ENCODE measurements at regions not wholly inside any gene's neighbourhood (a gene's known extent, or its start where the extent isn't known, plus 50 kb on each side); places are given as distances from the start of the nearest gene placed in this dataset.

DNA sequence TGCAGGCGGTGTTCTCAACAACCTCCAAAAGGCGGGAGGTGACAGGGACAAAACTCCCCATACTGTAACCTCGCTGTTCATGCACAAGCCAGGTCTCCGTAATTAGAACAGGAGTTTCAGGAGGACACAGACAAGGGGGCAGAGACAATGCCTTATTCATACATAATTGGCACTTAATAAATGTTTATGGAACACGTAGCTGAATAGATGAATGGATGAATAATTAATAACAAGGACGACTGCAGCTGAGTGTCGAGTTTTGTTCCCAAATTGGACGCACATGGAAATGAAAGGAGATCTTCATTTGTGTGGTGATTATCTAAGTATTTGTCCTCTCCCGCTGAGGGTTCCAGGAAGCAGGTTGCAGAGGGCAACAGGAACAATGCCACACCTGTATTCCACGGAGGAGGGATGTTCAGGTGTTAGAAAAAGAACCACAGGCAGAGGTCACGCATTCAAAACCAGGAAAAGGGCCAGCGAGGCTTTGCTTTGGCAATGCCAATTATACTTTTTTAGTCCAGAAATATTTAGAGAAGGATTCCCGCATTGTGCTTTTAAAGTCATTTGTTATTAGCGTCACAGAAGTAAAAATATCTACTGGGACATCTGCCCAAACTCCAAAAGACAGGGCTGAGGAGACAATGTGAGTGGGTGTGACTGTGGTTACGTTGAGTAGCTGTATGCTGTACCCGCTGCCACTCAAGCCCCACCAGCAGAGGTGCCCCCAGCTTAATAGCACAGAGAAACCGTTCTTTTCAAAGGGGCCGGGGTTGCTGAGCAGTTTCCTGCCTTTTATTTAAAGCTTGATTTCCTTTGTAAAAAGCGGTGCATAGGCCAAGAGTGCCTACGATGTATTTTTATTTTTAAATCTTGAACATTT is 123.3 kb downstream of the PXDC1 start (continued):
- no peak for TF ChIP-seq EZH2 (IDR thresholded peaks at IDR 0.05; ENCODE audit: low read depth, unreplicated experiment)
- TF ChIP-seq, protein P1, sequence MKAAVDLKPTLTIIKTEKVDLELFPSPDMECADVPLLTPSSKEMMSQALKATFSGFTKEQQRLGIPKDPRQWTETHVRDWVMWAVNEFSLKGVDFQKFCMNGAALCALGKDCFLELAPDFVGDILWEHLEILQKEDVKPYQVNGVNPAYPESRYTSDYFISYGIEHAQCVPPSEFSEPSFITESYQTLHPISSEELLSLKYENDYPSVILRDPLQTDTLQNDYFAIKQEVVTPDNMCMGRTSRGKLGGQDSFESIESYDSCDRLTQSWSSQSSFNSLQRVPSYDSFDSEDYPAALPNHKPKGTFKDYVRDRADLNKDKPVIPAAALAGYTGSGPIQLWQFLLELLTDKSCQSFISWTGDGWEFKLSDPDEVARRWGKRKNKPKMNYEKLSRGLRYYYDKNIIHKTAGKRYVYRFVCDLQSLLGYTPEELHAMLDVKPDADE (IDR thresholded peaks at IDR 0.05), result no peak
- no peak for TF ChIP-seq JUNB (IDR thresholded peaks at IDR 0.05; ENCODE audit: unreplicated experiment)
- TF ChIP-seq, protein P2, sequence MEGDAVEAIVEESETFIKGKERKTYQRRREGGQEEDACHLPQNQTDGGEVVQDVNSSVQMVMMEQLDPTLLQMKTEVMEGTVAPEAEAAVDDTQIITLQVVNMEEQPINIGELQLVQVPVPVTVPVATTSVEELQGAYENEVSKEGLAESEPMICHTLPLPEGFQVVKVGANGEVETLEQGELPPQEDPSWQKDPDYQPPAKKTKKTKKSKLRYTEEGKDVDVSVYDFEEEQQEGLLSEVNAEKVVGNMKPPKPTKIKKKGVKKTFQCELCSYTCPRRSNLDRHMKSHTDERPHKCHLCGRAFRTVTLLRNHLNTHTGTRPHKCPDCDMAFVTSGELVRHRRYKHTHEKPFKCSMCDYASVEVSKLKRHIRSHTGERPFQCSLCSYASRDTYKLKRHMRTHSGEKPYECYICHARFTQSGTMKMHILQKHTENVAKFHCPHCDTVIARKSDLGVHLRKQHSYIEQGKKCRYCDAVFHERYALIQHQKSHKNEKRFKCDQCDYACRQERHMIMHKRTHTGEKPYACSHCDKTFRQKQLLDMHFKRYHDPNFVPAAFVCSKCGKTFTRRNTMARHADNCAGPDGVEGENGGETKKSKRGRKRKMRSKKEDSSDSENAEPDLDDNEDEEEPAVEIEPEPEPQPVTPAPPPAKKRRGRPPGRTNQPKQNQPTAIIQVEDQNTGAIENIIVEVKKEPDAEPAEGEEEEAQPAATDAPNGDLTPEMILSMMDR (conservative IDR thresholded peaks at IDR 0.05; ENCODE audit: low read depth in 2 of 2), result no peak
- no peak for TF ChIP-seq ZNF331 (CRISPR knock-in tag; IDR thresholded peaks at IDR 0.05; ENCODE audit: low read depth)
- TF ChIP-seq, protein P3, sequence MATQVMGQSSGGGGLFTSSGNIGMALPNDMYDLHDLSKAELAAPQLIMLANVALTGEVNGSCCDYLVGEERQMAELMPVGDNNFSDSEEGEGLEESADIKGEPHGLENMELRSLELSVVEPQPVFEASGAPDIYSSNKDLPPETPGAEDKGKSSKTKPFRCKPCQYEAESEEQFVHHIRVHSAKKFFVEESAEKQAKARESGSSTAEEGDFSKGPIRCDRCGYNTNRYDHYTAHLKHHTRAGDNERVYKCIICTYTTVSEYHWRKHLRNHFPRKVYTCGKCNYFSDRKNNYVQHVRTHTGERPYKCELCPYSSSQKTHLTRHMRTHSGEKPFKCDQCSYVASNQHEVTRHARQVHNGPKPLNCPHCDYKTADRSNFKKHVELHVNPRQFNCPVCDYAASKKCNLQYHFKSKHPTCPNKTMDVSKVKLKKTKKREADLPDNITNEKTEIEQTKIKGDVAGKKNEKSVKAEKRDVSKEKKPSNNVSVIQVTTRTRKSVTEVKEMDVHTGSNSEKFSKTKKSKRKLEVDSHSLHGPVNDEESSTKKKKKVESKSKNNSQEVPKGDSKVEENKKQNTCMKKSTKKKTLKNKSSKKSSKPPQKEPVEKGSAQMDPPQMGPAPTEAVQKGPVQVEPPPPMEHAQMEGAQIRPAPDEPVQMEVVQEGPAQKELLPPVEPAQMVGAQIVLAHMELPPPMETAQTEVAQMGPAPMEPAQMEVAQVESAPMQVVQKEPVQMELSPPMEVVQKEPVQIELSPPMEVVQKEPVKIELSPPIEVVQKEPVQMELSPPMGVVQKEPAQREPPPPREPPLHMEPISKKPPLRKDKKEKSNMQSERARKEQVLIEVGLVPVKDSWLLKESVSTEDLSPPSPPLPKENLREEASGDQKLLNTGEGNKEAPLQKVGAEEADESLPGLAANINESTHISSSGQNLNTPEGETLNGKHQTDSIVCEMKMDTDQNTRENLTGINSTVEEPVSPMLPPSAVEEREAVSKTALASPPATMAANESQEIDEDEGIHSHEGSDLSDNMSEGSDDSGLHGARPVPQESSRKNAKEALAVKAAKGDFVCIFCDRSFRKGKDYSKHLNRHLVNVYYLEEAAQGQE (IDR thresholded peaks at IDR 0.05; ENCODE audit: unreplicated experiment), result no peak

DNA sequence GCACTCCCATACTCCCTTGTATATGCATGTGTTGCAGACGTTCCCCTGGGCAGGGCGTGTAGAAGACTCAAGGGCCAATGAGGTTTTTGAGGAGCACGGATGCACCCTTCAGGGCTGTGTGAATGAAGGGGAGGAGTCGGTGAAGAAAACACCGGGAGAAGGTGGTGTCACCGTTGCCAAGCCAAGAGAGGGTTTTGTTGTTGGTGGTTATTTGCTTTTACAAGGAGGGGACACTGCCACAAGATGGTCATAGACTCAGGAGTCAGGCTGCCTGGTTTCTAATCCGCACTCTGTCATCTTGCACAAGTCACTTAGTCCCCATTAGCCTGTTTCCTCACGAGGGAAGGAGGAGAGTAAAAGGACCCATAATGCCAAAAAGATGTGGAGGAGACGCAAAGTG is 124.0 kb downstream of the PXDC1 start:
- no peak overlapping the region for H3K4me3 ChIP-seq
- peaks cover 26% of the 10 kb centered on the region for H3K4me1 ChIP-seq (ENCODE audit: insufficient read depth)
- Mint-ChIP-seq H3K9me3 (no peaks in the 10 kb centered on the region), H3K36me3 (ENCODE audit: low read depth) (no peaks in the 10 kb centered on the region), H3K27ac (no peak overlapping the region), H3K4me1 (peaks cover 48% of the 10 kb centered on the region), H3K27me3 (ENCODE audit: insufficient read depth, low read depth, poor library complexity) (peaks cover 9% of the 10 kb centered on the region), H3K4me3 (no peak overlapping the region)
- H4K20me1 ChIP-seq (replicated peaks; ENCODE audit: insufficient read depth), result no peaks in the 10 kb centered on the region
- DNase-seq (ENCODE audit: low spot score) (no peak), ATAC-seq (no peak)
- peaks cover 3% of the 10 kb centered on the region; the same call in 1 of the 2 replicates for H3K9me2 ChIP-seq (ENCODE audit: insufficient read depth)
- no peaks in the 10 kb centered on the region; the same call in 1 of the 2 replicates for H3F3A ChIP-seq (replicated peaks; ENCODE audit: low read depth)
- TF ChIP-seq NANOG (IDR thresholded peaks at IDR 0.05; ENCODE audit: borderline replicate concordance), result no peak
- TF ChIP-seq, protein P4, sequence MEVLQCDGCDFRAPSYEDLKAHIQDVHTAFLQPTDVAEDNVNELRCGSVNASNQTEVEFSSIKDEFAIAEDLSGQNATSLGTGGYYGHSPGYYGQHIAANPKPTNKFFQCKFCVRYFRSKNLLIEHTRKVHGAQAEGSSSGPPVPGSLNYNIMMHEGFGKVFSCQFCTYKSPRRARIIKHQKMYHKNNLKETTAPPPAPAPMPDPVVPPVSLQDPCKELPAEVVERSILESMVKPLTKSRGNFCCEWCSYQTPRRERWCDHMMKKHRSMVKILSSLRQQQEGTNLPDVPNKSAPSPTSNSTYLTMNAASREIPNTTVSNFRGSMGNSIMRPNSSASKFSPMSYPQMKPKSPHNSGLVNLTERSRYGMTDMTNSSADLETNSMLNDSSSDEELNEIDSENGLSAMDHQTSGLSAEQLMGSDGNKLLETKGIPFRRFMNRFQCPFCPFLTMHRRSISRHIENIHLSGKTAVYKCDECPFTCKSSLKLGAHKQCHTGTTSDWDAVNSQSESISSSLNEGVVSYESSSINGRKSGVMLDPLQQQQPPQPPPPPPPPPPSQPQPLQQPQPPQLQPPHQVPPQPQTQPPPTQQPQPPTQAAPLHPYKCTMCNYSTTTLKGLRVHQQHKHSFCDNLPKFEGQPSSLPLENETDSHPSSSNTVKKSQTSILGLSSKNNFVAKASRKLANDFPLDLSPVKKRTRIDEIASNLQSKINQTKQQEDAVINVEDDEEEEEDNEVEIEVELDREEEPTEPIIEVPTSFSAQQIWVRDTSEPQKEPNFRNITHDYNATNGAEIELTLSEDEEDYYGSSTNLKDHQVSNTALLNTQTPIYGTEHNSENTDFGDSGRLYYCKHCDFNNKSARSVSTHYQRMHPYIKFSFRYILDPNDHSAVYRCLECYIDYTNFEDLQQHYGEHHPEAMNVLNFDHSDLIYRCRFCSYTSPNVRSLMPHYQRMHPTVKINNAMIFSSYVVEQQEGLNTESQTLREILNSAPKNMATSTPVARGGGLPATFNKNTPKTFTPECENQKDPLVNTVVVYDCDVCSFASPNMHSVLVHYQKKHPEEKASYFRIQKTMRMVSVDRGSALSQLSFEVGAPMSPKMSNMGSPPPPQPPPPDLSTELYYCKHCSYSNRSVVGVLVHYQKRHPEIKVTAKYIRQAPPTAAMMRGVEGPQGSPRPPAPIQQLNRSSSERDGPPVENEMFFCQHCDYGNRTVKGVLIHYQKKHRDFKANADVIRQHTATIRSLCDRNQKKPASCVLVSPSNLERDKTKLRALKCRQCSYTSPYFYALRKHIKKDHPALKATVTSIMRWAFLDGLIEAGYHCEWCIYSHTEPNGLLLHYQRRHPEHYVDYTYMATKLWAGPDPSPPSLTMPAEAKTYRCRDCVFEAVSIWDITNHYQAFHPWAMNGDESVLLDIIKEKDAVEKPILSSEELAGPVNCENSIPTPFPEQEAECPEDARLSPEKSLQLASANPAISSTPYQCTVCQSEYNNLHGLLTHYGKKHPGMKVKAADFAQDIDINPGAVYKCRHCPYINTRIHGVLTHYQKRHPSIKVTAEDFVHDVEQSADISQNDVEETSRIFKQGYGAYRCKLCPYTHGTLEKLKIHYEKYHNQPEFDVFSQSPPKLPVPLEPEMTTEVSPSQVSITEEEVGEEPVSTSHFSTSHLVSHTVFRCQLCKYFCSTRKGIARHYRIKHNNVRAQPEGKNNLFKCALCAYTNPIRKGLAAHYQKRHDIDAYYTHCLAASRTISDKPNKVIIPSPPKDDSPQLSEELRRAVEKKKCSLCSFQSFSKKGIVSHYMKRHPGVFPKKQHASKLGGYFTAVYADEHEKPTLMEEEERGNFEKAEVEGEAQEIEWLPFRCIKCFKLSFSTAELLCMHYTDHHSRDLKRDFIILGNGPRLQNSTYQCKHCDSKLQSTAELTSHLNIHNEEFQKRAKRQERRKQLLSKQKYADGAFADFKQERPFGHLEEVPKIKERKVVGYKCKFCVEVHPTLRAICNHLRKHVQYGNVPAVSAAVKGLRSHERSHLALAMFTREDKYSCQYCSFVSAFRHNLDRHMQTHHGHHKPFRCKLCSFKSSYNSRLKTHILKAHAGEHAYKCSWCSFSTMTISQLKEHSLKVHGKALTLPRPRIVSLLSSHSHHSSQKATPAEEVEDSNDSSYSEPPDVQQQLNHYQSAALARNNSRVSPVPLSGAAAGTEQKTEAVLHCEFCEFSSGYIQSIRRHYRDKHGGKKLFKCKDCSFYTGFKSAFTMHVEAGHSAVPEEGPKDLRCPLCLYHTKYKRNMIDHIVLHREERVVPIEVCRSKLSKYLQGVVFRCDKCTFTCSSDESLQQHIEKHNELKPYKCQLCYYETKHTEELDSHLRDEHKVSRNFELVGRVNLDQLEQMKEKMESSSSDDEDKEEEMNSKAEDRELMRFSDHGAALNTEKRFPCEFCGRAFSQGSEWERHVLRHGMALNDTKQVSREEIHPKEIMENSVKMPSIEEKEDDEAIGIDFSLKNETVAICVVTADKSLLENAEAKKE (CRISPR knock-in tag; IDR thresholded peaks at IDR 0.05), result no peak
- no peak for TF ChIP-seq CREB1 (CRISPR knock-in tag; IDR thresholded peaks at IDR 0.05; ENCODE audit: low read depth)
- H3K27me3 ChIP-seq (ENCODE audit: insufficient read depth), result peaks cover 3% of the 10 kb centered on the region; the same call in 1 of the 2 replicates
- H3K4me2 ChIP-seq, result no peak overlapping the region
- no peaks in the 10 kb centered on the region for H3K79me2 ChIP-seq (replicated peaks; ENCODE audit: insufficient read depth)
- no peaks in the 10 kb centered on the region for H3K36me3 ChIP-seq (ENCODE audit: insufficient read depth)
- H2AFZ ChIP-seq, result no peak overlapping the region
- H3K27ac ChIP-seq (ENCODE audit: low read depth), result no peak overlapping the region
